H1 (cell line): ENCODE measurements at regions not wholly inside any gene's neighbourhood (a gene's known extent, or its start where the extent isn't known, plus 50 kb on each side); places are given as distances from the start of the nearest gene placed in this dataset.

Experiments used
- CTCF ChIA-PET: fragments of 300-600 bp; sonication (Branson Sonifier 250); formaldehyde crosslinking; loops from one replicate; lab custom pipeline; 2021; ENCODE audit not compliant: partially characterized antibody; lab: Charles Lee
- POLR2A ChIA-PET: fragments of 300-600 bp; sonication (Branson Sonifier 250); formaldehyde crosslinking; loops from one replicate; lab custom pipeline; 2021; ENCODE audit warnings: inconsistent platforms; ENCODE audit not compliant: partially characterized antibody; lab: Charles Lee
- DNase-seq, 2 experiments: peaks; one replicate each; pipeline versions ENCODE4 v3.0.0 to v3.0.0-alpha.2; 2010 to 2022; ENCODE audit warnings: low spot score in 2 of 2, low read depth in 1 of 2, mixed read lengths in 1 of 2
- FAIRE-seq: peaks from 2 replicates; lab custom pipeline; 2011; peaks lifted over from hg19 to GRCh38; lab: Jason Lieb, UNC
- H2AFZ ChIP-seq: 2 replicates; pipeline ENCODE4 v1.8.1; 2012; ENCODE audit warnings: low read length, inconsistent platforms
- H2AK5ac ChIP-seq: 2 replicates; pipeline ENCODE4 v1.6.1; 2013; ENCODE audit warnings: low read depth, low read length
- H2BK120ac ChIP-seq: replicated peaks from 2 replicates; pipeline ENCODE3; 2013; ENCODE audit warnings: low read depth, low read length, inconsistent platforms
- H2BK12ac ChIP-seq: 2 replicates; pipeline ENCODE4 v1.6.1; 2013; ENCODE audit warnings: low read depth, low read length
- H2BK15ac ChIP-seq: 2 replicates; pipeline ENCODE4 v1.6.1; 2013; ENCODE audit warnings: low read length
- H2BK20ac ChIP-seq: 2 replicates; pipeline ENCODE4 v1.6.1; 2013; ENCODE audit warnings: low read length
- H2BK5ac ChIP-seq: 2 replicates; pipeline ENCODE4 v1.6.1; 2013; ENCODE audit warnings: low read depth, low read length
- H3K14ac ChIP-seq: 2 replicates; pipeline ENCODE4 v1.6.1; 2013; ENCODE audit warnings: inconsistent platforms; ENCODE audit not compliant: insufficient read length
- H3K18ac ChIP-seq: 2 replicates; pipeline ENCODE4 v1.6.1; 2013; ENCODE audit warnings: low read length; ENCODE audit errors: extremely low read depth
- H3K23ac ChIP-seq: 2 replicates; pipeline ENCODE4 v1.6.1; 2013; ENCODE audit warnings: inconsistent platforms; ENCODE audit not compliant: insufficient read length
- H3K23me2 ChIP-seq: 2 replicates; pipeline ENCODE4 v1.6.1; 2013; ENCODE audit warnings: low read depth, low read length
- H3K27ac ChIP-seq: 2 replicates; pipeline ENCODE4 v1.6.1; 2011; ENCODE audit warnings: low read depth, low read length, inconsistent platforms
- H3K27me3 ChIP-seq, 4 experiments: replicated peaks in 1 of 4; 1 replicate in 1 of 4; 2 replicates in 3 of 4; pipeline versions ENCODE4 v1.6.1 to v1.8.1; 2011 to 2013; ENCODE audit warnings: low read length in 3 of 4, mild to moderate bottlenecking in 3 of 4, inconsistent platforms in 2 of 4, mixed read lengths in 2 of 4, moderate library complexity in 1 of 4; ENCODE audit not compliant: control insufficient read depth in 3 of 4, insufficient read depth in 3 of 4; ENCODE audit errors: extremely low read depth in 1 of 4
- H3K36me3 ChIP-seq, 4 experiments: 2 replicates each; pipeline versions ENCODE4 v1.6.1 to v1.8.1; 2011 to 2013; ENCODE audit warnings: mild to moderate bottlenecking in 4 of 4, low read length in 3 of 4, moderate library complexity in 2 of 4, control low read depth in 1 of 4, inconsistent platforms in 1 of 4; ENCODE audit not compliant: insufficient read depth in 4 of 4, control insufficient read depth in 2 of 4
- H3K4ac ChIP-seq: replicated peaks from 2 replicates; pipeline ENCODE3; 2013; ENCODE audit warnings: low read length, low read depth, mixed read lengths, inconsistent platforms; ENCODE audit not compliant: insufficient read length
- H3K4me1 ChIP-seq, 4 experiments: replicated peaks in 1 of 4; 1 replicate in 1 of 4; 2 replicates in 3 of 4; pipeline versions ENCODE4 v1.6.1 to v1.8.1; 2011 to 2013; ENCODE audit warnings: low read length in 3 of 4, inconsistent platforms in 2 of 4, mixed read lengths in 1 of 4; ENCODE audit not compliant: insufficient read depth in 4 of 4, control insufficient read depth in 3 of 4
- H3K4me2 ChIP-seq, 2 experiments: 2 replicates each; pipeline versions ENCODE4 v1.6.1 to v1.8.1; 2011 to 2013; ENCODE audit warnings: low read depth in 2 of 2, low read length in 2 of 2, control low read depth in 1 of 2, inconsistent platforms in 1 of 2, mild to moderate bottlenecking in 1 of 2; ENCODE audit not compliant: insufficient read depth in 1 of 2
- H3K4me3 ChIP-seq, 4 experiments: fragments of 200-600, 300-600 bp in 1 of 4; sonication (generic), shearing (Covaris generic), sonication (Bioruptor Twin) in 1 of 4; 2 replicates each; pipeline versions ENCODE4 v1.5.1 to v1.8.1; 2011 to 2016; ENCODE audit warnings: low read length in 4 of 4, low read depth in 3 of 4, control low read depth in 2 of 4, inconsistent platforms in 2 of 4, mild to moderate bottlenecking in 2 of 4, mixed read lengths in 1 of 4, moderate library complexity in 1 of 4; ENCODE audit not compliant: insufficient read depth in 2 of 4; ENCODE audit errors: extremely low read depth in 1 of 4
- H3K56ac ChIP-seq: replicated peaks from 2 replicates; pipeline ENCODE3; 2013; ENCODE audit warnings: low read depth, mild to moderate bottlenecking, mixed read lengths, low read length, inconsistent platforms; ENCODE audit not compliant: insufficient read length
- H3K79me1 ChIP-seq: 2 replicates; pipeline ENCODE4 v1.6.1; 2013; ENCODE audit warnings: low read depth, low read length, control low read depth
- H3K79me2 ChIP-seq, 2 experiments: 2 replicates each; pipeline versions ENCODE4 v1.6.1 to v1.8.1; 2012 to 2013; ENCODE audit warnings: low read length in 2 of 2, mild to moderate bottlenecking in 2 of 2, inconsistent platforms in 1 of 2; ENCODE audit not compliant: insufficient read depth in 2 of 2, control insufficient read depth in 1 of 2
- H3K9ac ChIP-seq, 4 experiments: replicated peaks in 1 of 4; 1 replicate in 1 of 4; 2 replicates in 3 of 4; pipeline versions ENCODE4 v1.6.1 to v1.8.1; 2011 to 2013; ENCODE audit warnings: low read depth in 3 of 4, low read length in 3 of 4, control low read depth in 2 of 4, mild to moderate bottlenecking in 2 of 4, moderate library complexity in 2 of 4, inconsistent platforms in 1 of 4; ENCODE audit errors: extremely low read depth in 1 of 4
- H3K9me3 ChIP-seq, 2 experiments: 2 replicates each; pipeline versions ENCODE4 v1.6.1 to v1.8.1; 2012 to 2013; ENCODE audit warnings: mild to moderate bottlenecking in 2 of 2, moderate library complexity in 2 of 2, control low read depth in 1 of 2, inconsistent platforms in 1 of 2, low read depth in 1 of 2, low read length in 1 of 2, mixed read lengths in 1 of 2; ENCODE audit not compliant: insufficient read depth in 2 of 2
- H4K20me1 ChIP-seq, 2 experiments: replicated peaks in 1 of 2; 2 replicates each; pipeline versions ENCODE3 to v1.8.1; 2011 to 2013; ENCODE audit warnings: inconsistent platforms in 2 of 2, low read length in 2 of 2, mild to moderate bottlenecking in 1 of 2; ENCODE audit not compliant: insufficient read depth in 2 of 2, control insufficient read depth in 1 of 2
- H4K5ac ChIP-seq: 2 replicates; pipeline ENCODE4 v1.6.1; 2013; ENCODE audit warnings: low read length, low read depth, mixed read lengths, inconsistent platforms; ENCODE audit not compliant: insufficient read length
- H4K8ac ChIP-seq: 2 replicates; pipeline ENCODE4 v1.8.0; 2013; ENCODE audit warnings: mild to moderate bottlenecking, moderate library complexity, low read length, inconsistent platforms; ENCODE audit not compliant: insufficient read depth; ENCODE audit errors: extremely low read depth
- H4K91ac ChIP-seq: replicated peaks from 2 replicates; pipeline ENCODE3; 2013; ENCODE audit warnings: low read length, mixed read lengths, inconsistent platforms; ENCODE audit not compliant: insufficient read length
- BCL11A ChIP-seq, 2 experiments: IDR thresholded peaks; one replicate each; pipeline ENCODE4 v1.6.1; 2011; ENCODE audit warnings: low read depth in 2 of 2, low read length in 2 of 2, mild to moderate bottlenecking in 2 of 2
- JUND ChIP-seq: IDR thresholded peaks from 2 replicates; pipeline ENCODE4 v1.6.1; 2011; ENCODE audit warnings: mild to moderate bottlenecking, improper control_type of control experiment, low read length
- MAX ChIP-seq: IDR thresholded peaks from 2 replicates; pipeline ENCODE4 v1.6.1; 2012; ENCODE audit warnings: inconsistent platforms
- NANOG ChIP-seq: IDR thresholded peaks from 2 replicates; pipeline ENCODE4 v1.6.1; 2011; ENCODE audit warnings: low read length, low read depth, mild to moderate bottlenecking, inconsistent platforms; ENCODE audit not compliant: insufficient read depth, poor library complexity, severe bottlenecking
- PHF8 ChIP-seq: fragments of 200-600 bp; sonication (generic); conservative IDR thresholded peaks from 2 replicates; pipeline ENCODE4 v1.7.1; 2012; ENCODE audit warnings: low read depth, mild to moderate bottlenecking, inconsistent platforms, low read length, moderate library complexity
- RFX5 ChIP-seq: IDR thresholded peaks from 2 replicates; pipeline ENCODE4 v1.6.1; 2011; ENCODE audit warnings: low read depth, low read length, improper control_type of control experiment, borderline replicate concordance
- TBP ChIP-seq: IDR thresholded peaks from 2 replicates; pipeline ENCODE4 v1.6.1; 2011; ENCODE audit warnings: low read depth, low read length, improper control_type of control experiment
- TCF12 ChIP-seq: IDR thresholded peaks from 2 replicates; pipeline ENCODE4 v1.6.1; 2011; ENCODE audit warnings: low read depth, mild to moderate bottlenecking, low read length
- WGBS, 2 experiments: shearing (Covaris generic) in 1 of 2; methylation state at CpG; one replicate each; pipeline versions ENCODE4 v1.1.6 to v1.1.7; 2013 to 2015; ENCODE audit warnings: low lambda C conversion rate in 2 of 2, mixed read lengths in 2 of 2, inconsistent platforms in 1 of 2, low coverage in 1 of 2, missing lambda C conversion rate in 1 of 2; ENCODE audit not compliant: insufficient replicate concordance in 2 of 2, insufficient coverage in 1 of 2, insufficient read length in 1 of 2; ENCODE audit errors: extremely low coverage in 1 of 2, missing lambda C conversion rate in 1 of 2; 5-methylcytosine and 5-hydroxymethylcytosine counted together

DNA sequence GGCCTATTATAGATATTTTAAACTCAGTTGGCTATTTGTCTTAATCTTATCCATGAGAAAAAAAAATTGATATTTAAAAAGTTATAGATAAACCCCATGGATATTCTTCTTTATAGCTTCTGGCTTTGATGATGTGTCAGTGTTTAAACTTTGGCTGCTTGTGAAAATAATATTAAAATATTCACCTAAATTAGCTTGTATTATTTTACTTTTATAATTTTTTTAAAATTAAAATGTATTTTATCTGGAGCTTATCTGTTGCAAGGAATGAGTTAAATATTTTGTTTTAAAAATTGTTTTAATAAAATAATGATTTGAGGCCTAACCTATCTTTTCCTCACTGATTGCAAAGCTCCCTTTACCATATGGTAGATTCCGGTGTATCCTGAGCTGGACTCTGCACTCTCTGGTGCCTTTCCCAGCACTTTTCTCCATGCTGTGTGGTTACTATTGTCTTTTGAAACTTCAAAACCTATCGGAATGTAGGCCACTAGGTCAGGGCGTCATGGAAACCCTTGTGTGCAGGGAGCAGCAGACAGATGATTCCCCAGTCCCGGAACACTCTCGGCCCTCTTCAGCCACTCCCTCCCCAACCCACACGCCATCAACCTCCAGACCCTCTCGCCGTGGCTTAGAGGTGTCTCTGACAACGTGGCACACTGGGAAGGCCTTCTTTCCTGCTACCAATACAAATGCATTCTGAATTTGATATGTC is 252.3 kb upstream of the ATP10A start:
- H2BK20ac ChIP-seq = no peak overlapping the region
- DNase-seq (peak in 1 of 2 experiments; percentile 37), FAIRE-seq (peak; percentile 63)
- H3K27me3 ChIP-seq = no peaks in the 10 kb centered on the region; a peak in 1 of 7 replicates
- no peak overlapping the region for H4K91ac ChIP-seq
- no peaks in the 10 kb centered on the region for H4K20me1 ChIP-seq
- H3K9me3 ChIP-seq = no peaks in the 10 kb centered on the region
- no peak overlapping the region for H3K18ac ChIP-seq
- H2BK12ac ChIP-seq = no peak overlapping the region
- no peaks in the 10 kb centered on the region for H3K79me1 ChIP-seq
- H2BK120ac ChIP-seq = no peak overlapping the region
- H4K8ac ChIP-seq = no peak overlapping the region
- H3K4ac ChIP-seq = no peak overlapping the region
- no peak overlapping the region for H3K9ac ChIP-seq
- H4K5ac ChIP-seq = no peak overlapping the region
- H3K36me3 ChIP-seq = no peaks in the 10 kb centered on the region
- H3K4me2 ChIP-seq = no peak overlapping the region
- ChIA-PET CTCF (interaction anchor here (0.5 to 3.4 kb wide), 3 partner anchors 20 to 145 kb away, joined by 4 to 14 read pairs (median 4); no protein-coding TSS in a partner anchor), POLR2A (no interaction called here)
- no peaks in the 10 kb centered on the region for H3K4me1 ChIP-seq
- 82% methylated on average over 9 of the region's 9 CpGs; no CpG with 5 or more reads in 1 of the 2 experiments for WGBS, 2 experiments
- no peak overlapping the region for H3K14ac ChIP-seq
- no peak overlapping the region for H3K4me3 ChIP-seq
- no peak for TF ChIP-seq TBP
- no peak for TF ChIP-seq NANOG
- TF ChIP-seq RFX5 = no peak
- TF ChIP-seq TCF12 = no peak
- no peak for TF ChIP-seq PHF8
- TF ChIP-seq MAX = no peak
- no peak for TF ChIP-seq JUND
- TF ChIP-seq BCL11A (IDR thresholded peaks at IDR 0.05; ENCODE audit: low read depth in 2 of 2, low read length in 2 of 2) = no peak
- H2AK5ac ChIP-seq = no peak overlapping the region
- no peak overlapping the region for H3K56ac ChIP-seq
- H3K79me2 ChIP-seq = no peaks in the 10 kb centered on the region
- H3K27ac ChIP-seq = no peak overlapping the region
- H2BK5ac ChIP-seq = no peak overlapping the region
- no peaks in the 10 kb centered on the region for H3K23me2 ChIP-seq
- no peak overlapping the region for H2BK15ac ChIP-seq
- H3K23ac ChIP-seq = no peak overlapping the region
- peak overlapping the region; percentile 46; the same call in 1 of the 2 replicates for H2AFZ ChIP-seq
